T-helper 2 cell treated with Interferon-gamma antibody and Interleukin-4, amounts not matched to agents 5 μg/mL and 100 μg/mL, for 36 hours (primary cell): ENCODE measurements at regions not wholly inside any gene's neighbourhood (a gene's known extent, or its start where the extent isn't known, plus 50 kb on each side); places are given as distances from the start of the nearest gene placed in this dataset.
"Not testable (repeated sequence)": the region's sequence is repeated elsewhere in the genome, so short reads cannot be mapped to it uniquely, and the experiment has no call there.

ENCODE experiments used
- DNase-seq: peaks from one replicate; pipeline ENCODE4 v3.0.0; 2021; ENCODE audit warnings: low spot score
- H3K27ac Mint-ChIP-seq: one replicate; pipeline ENCODE4 v1.8.0; 2021; ENCODE audit warnings: mild to moderate bottlenecking, mixed read lengths
- H3K27me3 Mint-ChIP-seq: one replicate; pipeline ENCODE4 v1.8.0; 2021; ENCODE audit warnings: low read depth, mixed read lengths
- H3K36me3 Mint-ChIP-seq: one replicate; pipeline ENCODE4 v1.8.0; 2021; ENCODE audit warnings: low read depth, mixed read lengths
- H3K4me1 Mint-ChIP-seq: one replicate; pipeline ENCODE4 v1.8.0; 2021; ENCODE audit warnings: low read depth, mixed read lengths
- H3K4me3 Mint-ChIP-seq: one replicate; pipeline ENCODE4 v1.8.0; 2022; ENCODE audit warnings: mild to moderate bottlenecking, moderate library complexity, mixed read lengths
- H3K9me3 Mint-ChIP-seq: one replicate; pipeline ENCODE4 v1.8.0; 2021; ENCODE audit warnings: mixed read lengths

DNA sequence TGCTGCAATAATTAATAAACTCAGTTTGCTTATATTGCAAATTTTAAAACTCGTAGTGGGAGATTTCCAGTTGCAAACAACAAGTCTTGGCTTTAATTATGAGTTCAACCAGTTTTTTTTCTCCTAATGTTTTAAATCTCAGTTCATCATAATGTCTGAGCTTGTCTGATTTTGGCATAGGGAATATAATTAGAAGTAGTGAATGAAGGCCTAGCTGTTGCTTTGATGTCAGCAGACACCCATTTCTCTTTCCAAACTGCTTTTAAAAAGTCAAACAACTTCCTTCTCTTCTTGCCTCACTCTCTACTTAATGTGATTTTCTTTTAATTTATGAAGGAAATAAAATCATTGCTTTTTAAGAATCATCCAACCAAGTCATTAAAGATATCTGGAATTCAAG is 1462.1 kb downstream of the DPP10 start:
- Mint-ChIP-seq H3K4me3 (no peak overlapping the region), H3K36me3 (no peaks in the 10 kb centered on the region), H3K27ac (no peak overlapping the region), H3K27me3 (no peaks in the 10 kb centered on the region), H3K9me3 (peaks cover 29% of the 10 kb centered on the region), H3K4me1 (no peaks in the 10 kb centered on the region)
- no peak for DNase-seq

DNA sequence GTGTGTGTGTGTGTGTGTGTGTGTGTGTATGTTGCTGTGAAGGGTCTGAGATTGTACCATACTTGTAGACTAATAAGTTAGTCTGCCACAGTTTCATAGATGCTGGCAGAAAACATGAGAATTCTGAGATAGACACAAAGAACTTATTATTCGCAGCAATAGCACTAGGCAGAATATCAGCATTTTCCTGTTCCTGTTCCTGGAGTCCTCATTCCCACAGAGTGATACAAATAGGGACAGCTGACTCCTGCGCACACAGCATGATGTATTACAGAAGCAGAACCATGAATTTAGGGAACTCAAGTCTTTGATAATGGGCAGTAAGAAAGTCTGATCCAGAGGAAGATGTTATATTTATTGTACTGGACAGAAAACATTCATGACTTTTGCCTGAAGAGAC is 1466.3 kb downstream of the DPP10 start:
- Mint-ChIP-seq H3K9me3 (peaks cover 33% of the 10 kb centered on the region), H3K27ac (no peak overlapping the region), H3K4me3 (no peak overlapping the region), H3K27me3 (no peaks in the 10 kb centered on the region), H3K36me3 (no peaks in the 10 kb centered on the region), H3K4me1 (no peaks in the 10 kb centered on the region)
- no peak for DNase-seq

DNA sequence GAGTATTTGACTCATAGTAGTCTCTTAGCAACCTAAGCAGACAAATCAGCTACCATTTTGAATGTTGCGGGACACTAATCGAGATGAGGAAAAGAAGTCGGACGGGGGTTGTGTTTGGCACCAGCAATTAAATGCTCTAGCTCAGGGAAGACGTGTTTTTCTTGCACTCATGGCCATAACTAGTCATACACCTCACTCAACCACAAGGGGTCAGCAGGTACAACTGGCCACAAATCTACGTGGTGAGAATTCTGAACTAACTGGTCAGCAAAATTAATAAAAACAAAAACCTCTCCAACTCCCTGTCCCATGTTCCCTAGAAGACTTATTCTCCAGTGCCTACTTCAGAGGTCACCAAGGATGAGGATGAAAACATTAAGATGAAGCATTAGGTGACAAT is 1467.8 kb downstream of the DPP10 start:
- Mint-ChIP-seq H3K9me3 (peaks cover 35% of the 10 kb centered on the region), H3K36me3 (no peaks in the 10 kb centered on the region), H3K4me1 (no peaks in the 10 kb centered on the region), H3K27me3 (no peaks in the 10 kb centered on the region), H3K4me3 (no peak overlapping the region), H3K27ac (no peak overlapping the region)
- no peak for DNase-seq

- Mint-ChIP-seq H3K4me3 (no peak overlapping the region), H3K9me3 (peaks cover 51% of the 10 kb centered on the region), H3K27ac (no peak overlapping the region), H3K4me1 (no peaks in the 10 kb centered on the region), H3K36me3 (no peaks in the 10 kb centered on the region), H3K27me3 (no peaks in the 10 kb centered on the region)
- DNase-seq: no peak
These were observed 1471.5 kb downstream of the DPP10 start for GRCh38 chr2:115913921-115914320.

- Mint-ChIP-seq H3K27me3 (no peaks in the 10 kb centered on the region), H3K27ac (no peak overlapping the region)
These were observed 1479.1 kb downstream of the DPP10 start for GRCh38 chr2:115921541-115921940.

GRCh38 chr2:115939902-115940301 is 1497.5 kb downstream of the DPP10 start:
- H3K27me3 Mint-ChIP-seq: no peaks in the 10 kb centered on the region
- H3K36me3 Mint-ChIP-seq: no peaks in the 10 kb centered on the region
- no peaks in the 10 kb centered on the region for H3K4me1 Mint-ChIP-seq
- H3K27ac Mint-ChIP-seq: no peak overlapping the region
- no peak for DNase-seq
- peaks cover 40% of the 10 kb centered on the region for H3K9me3 Mint-ChIP-seq
- no peak overlapping the region for H3K4me3 Mint-ChIP-seq

More at GRCh38 chr2:115921541-115921940, 1479.1 kb downstream of the DPP10 start:
- H3K9me3 Mint-ChIP-seq: peaks cover 55% of the 10 kb centered on the region
- no peak for DNase-seq
- no peak overlapping the region for H3K4me3 Mint-ChIP-seq
- H3K4me1 Mint-ChIP-seq: no peaks in the 10 kb centered on the region
- no peaks in the 10 kb centered on the region for H3K36me3 Mint-ChIP-seq

GRCh38 chr2:115942800-115943199 is 1500.4 kb downstream of the DPP10 start:
- Mint-ChIP-seq H3K4me3 (no peak overlapping the region), H3K27me3 (no peaks in the 10 kb centered on the region), H3K27ac (no peak overlapping the region), H3K9me3 (peaks cover 34% of the 10 kb centered on the region), H3K4me1 (no peaks in the 10 kb centered on the region), H3K36me3 (no peaks in the 10 kb centered on the region)
- no peak for DNase-seq

DNA sequence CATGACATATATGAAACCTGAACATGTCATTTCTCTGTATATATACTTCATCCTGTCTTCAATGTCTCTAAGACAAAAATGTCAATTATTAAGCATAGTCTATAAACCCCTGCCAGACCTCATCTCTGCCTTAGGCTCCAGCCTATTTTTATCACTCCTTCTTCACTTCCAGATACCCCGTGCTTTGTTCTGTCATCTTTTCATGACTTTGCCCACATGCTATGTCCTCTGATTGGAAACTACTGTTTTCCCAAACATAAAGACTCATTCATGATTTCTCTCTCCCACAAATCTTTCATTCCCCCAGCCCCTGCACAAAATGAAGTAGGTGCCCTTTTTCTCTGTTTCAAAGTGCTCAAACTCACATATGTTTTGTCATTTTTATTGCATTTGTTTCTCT is 1503.9 kb downstream of the DPP10 start:
- Mint-ChIP-seq H3K27me3 (no peaks in the 10 kb centered on the region), H3K4me1 (no peaks in the 10 kb centered on the region), H3K4me3 (no peak overlapping the region), H3K27ac (no peak overlapping the region), H3K36me3 (no peaks in the 10 kb centered on the region), H3K9me3 (peaks cover 40% of the 10 kb centered on the region)
- no peak for DNase-seq

DNA sequence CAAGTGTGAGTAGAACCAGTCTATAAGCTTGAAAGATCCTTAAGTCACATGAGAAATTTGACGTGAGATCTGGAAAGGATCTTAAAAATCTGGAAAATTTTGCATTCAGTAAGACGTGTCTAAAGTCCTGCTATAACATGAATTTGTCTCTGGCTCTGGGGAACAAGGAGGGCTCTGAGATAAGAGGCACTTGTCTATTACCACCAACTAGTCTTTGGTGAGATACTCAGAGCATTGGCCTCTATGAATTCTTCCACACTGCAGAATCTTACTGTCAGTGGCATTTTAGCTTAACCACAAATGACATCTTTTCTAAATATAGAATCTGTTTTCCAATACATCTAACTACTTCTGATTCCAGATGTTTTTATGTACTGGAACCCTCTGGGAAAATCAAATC is 1504.5 kb downstream of the DPP10 start:
- Mint-ChIP-seq H3K27ac (no peak overlapping the region), H3K9me3 (peaks cover 39% of the 10 kb centered on the region), H3K36me3 (no peaks in the 10 kb centered on the region), H3K4me3 (no peak overlapping the region), H3K4me1 (no peaks in the 10 kb centered on the region), H3K27me3 (no peaks in the 10 kb centered on the region)
- DNase-seq: no peak

GRCh38 chr2:115976916-115977315 is 1534.5 kb downstream of the DPP10 start:
- no peak for DNase-seq
- Mint-ChIP-seq H3K27ac (no peak overlapping the region), H3K9me3 (peaks cover 74% of the 10 kb centered on the region), H3K27me3 (no peaks in the 10 kb centered on the region), H3K36me3 (no peaks in the 10 kb centered on the region), H3K4me1 (no peaks in the 10 kb centered on the region), H3K4me3 (no peak overlapping the region)

DNA sequence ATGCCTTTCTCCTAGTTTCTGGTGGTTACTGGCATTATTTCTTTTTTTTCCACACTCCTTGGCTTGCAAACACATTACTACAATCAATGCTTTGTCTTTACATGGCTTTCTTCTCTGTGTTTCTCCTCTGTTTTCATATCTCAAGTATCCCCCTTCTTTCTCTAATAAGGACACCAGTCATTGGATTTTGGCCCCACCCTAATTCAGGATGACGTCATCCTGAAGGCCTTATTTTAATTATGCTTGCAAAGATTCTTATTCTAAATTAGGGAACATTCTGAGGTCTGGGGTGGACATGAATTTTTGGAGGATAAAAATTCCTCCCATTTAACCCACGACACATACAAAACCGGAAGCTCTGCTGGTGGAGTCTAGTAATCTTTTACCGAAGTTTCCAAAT is 1556.6 kb downstream of the DPP10 start:
- no peaks in the 10 kb centered on the region for H3K4me1 Mint-ChIP-seq
- H3K27ac Mint-ChIP-seq: no peak overlapping the region
- H3K9me3 Mint-ChIP-seq: peaks cover 35% of the 10 kb centered on the region
- no peaks in the 10 kb centered on the region for H3K36me3 Mint-ChIP-seq
- no peak overlapping the region for H3K4me3 Mint-ChIP-seq
- no peaks in the 10 kb centered on the region for H3K27me3 Mint-ChIP-seq
- no peak for DNase-seq

DNA sequence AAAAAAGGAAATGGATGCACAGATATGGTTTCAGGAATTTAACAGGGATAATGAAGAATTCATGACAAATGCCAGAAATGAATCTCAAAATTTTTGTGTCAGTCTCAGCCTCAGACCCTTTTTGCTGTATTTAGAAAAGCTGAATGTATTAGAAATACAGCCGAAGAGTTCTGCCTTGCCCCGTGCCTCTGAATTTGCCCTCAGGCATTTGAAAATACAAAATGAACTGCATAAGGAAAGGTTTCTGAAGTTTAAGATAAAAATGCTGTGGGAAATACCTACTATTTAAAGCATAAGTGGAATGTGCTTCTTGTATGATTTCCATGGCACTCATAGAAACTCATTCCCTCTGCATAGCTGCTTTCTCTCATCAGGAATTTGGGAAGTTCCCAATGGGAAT is 1580.6 kb downstream of the DPP10 start:
- Mint-ChIP-seq H3K27me3 (no peaks in the 10 kb centered on the region), H3K4me1 (no peaks in the 10 kb centered on the region), H3K4me3 (no peak overlapping the region), H3K9me3 (peaks cover 44% of the 10 kb centered on the region), H3K36me3 (no peaks in the 10 kb centered on the region), H3K27ac (no peak overlapping the region)
- no peak for DNase-seq

- H3K36me3 Mint-ChIP-seq, H3K27ac Mint-ChIP-seq, H3K4me3 Mint-ChIP-seq, H3K4me1 Mint-ChIP-seq, H3K27me3 Mint-ChIP-seq, DNase-seq: not testable (repeated sequence)
- peaks cover 34% of the 10 kb centered on the region for H3K9me3 Mint-ChIP-seq
These were observed 1596.3 kb downstream of the DPP10 start for GRCh38 chr2:116038758-116039157.

GRCh38 chr2:116042530-116042929 is 1600.1 kb downstream of the DPP10 start:
- Mint-ChIP-seq H3K36me3 (no peaks in the 10 kb centered on the region), H3K4me1 (no peaks in the 10 kb centered on the region), H3K4me3 (no peak overlapping the region), H3K27ac (no peak overlapping the region), H3K9me3 (peaks cover 36% of the 10 kb centered on the region), H3K27me3 (no peaks in the 10 kb centered on the region)
- DNase-seq: no peak

GRCh38 chr2:116057538-116057937 is 1615.1 kb downstream of the DPP10 start:
- no peaks in the 10 kb centered on the region for H3K27me3 Mint-ChIP-seq
- H3K4me1 Mint-ChIP-seq: no peaks in the 10 kb centered on the region
- H3K9me3 Mint-ChIP-seq: peaks cover 16% of the 10 kb centered on the region
- DNase-seq: no peak
- H3K27ac Mint-ChIP-seq: no peak overlapping the region
- no peak overlapping the region for H3K4me3 Mint-ChIP-seq
- no peaks in the 10 kb centered on the region for H3K36me3 Mint-ChIP-seq
